Lower lobe of right lung (tissue), 2 donors: ENCODE measurements at regions not wholly inside any gene's neighbourhood (a gene's known extent, or its start where the extent isn't known, plus 50 kb on each side); places are given as distances from the start of the nearest gene placed in this dataset.

Experiments
- ATAC-seq, 2 donors: fragments of 200-7000 bp; cut with Tn5 transposase; one replicate each; pipeline ENCODE4 v1.9.1; 2020 to 2022; ENCODE audit warnings: mild to moderate bottlenecking in 2 of 2, moderate library complexity in 2 of 2
- DNase-seq: peaks from one replicate; pipeline ENCODE4 v3.0.0-alpha.2; 2020
- H3K27ac ChIP-seq: fragments of 200-600 bp; one replicate; pipeline ENCODE4 v1.8.0; 2022
- H3K27me3 ChIP-seq: fragments of 200-600 bp; one replicate; pipeline ENCODE4 v1.8.0; 2022; ENCODE audit warnings: low read depth
- H3K36me3 ChIP-seq: fragments of 200-600 bp; one replicate; pipeline ENCODE4 v1.8.0; 2022; ENCODE audit warnings: mild to moderate bottlenecking
- H3K4me1 ChIP-seq: fragments of 200-600 bp; one replicate; pipeline ENCODE4 v1.8.0; 2022
- H3K4me3 ChIP-seq: fragments of 200-600 bp; one replicate; pipeline ENCODE4 v1.8.0; 2022; ENCODE audit warnings: mild to moderate bottlenecking
- H3K9me3 ChIP-seq: fragments of 200-600 bp; one replicate; pipeline ENCODE4 v1.8.0; 2022
- intact Hi-C: fragments of 100-400 bp; cut with DNase I; formaldehyde crosslinking; loops from one replicate; pipeline ENCODE4 v1.11.0; 2022
- TF ChIP-seq, protein P1 (sequence below): fragments of 200-600 bp; IDR thresholded peaks from one replicate; pipeline ENCODE4 v1.8.0; 2022; ENCODE audit warnings: antibody characterized with exemption, mild to moderate bottlenecking
- donor health status: DM: no; HTN: yes; CAD: no; lungs with severe emphysema.

DNA sequence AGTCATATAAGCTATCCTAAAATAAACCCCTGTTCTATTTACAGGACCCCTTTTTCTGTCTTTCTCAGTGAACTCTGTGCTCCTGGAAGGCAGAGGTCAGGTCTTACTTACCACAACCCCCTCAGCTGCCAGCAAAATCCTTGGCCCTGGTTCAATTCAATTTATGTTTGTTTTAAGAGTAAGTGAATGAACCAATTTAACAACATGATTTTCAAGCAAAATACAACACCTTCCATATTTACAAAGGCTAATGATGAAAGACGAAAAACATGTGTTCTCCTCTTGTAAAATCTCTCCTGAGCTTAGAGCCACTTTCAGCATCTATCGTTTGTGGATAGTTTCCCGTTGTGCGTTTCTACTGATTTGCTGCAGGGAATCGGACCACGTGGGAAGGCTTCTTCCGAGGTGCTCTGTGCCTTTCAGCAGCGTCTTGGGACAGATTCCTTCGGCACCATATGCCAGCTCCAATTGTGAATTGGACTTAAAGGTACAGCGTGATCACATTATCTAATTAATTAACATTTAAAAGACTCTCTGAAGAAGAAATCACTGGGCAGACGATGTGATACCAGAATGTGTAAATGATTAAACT lies 411.7 kb downstream of the IRS2 start:
- intact Hi-C loops, result no loop called here

DNA sequence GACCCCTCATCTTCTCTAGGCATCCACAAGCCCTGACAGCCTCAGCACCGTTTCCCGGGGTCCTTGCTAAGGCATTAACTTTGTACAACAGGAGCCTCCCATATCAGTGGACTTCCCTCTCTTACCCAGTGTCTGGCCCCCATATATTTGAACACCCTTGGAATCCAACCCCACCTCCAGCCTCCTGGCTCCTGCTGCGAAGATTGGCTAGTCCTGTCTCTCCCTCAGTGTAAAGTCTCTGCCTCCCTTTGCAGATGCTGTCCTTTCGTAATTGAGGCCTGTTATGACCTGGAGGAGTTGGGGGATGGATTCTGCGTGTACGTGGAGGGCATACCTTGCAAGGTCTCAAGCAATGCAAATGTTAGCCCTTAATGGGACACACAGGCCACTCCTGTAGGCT lies 413.7 kb downstream of the IRS2 start:
- ATAC-seq, result no peak
- no peaks in the 10 kb centered on the region for H3K9me3 ChIP-seq
- no peak overlapping the region for H3K27ac ChIP-seq
- TF ChIP-seq, protein P1, sequence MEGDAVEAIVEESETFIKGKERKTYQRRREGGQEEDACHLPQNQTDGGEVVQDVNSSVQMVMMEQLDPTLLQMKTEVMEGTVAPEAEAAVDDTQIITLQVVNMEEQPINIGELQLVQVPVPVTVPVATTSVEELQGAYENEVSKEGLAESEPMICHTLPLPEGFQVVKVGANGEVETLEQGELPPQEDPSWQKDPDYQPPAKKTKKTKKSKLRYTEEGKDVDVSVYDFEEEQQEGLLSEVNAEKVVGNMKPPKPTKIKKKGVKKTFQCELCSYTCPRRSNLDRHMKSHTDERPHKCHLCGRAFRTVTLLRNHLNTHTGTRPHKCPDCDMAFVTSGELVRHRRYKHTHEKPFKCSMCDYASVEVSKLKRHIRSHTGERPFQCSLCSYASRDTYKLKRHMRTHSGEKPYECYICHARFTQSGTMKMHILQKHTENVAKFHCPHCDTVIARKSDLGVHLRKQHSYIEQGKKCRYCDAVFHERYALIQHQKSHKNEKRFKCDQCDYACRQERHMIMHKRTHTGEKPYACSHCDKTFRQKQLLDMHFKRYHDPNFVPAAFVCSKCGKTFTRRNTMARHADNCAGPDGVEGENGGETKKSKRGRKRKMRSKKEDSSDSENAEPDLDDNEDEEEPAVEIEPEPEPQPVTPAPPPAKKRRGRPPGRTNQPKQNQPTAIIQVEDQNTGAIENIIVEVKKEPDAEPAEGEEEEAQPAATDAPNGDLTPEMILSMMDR, result no peak
- no peak overlapping the region for H3K4me3 ChIP-seq
- H3K27me3 ChIP-seq, result no peaks in the 10 kb centered on the region
- no peak for DNase-seq
- no peaks in the 10 kb centered on the region for H3K4me1 ChIP-seq
- intact Hi-C loops, result no loop called here
- H3K36me3 ChIP-seq, result no peaks in the 10 kb centered on the region

More for the DNA sequence above, 411.7 kb downstream of the IRS2 start:
- H3K9me3 ChIP-seq, result no peaks in the 10 kb centered on the region
- H3K4me3 ChIP-seq, result no peak overlapping the region
- ATAC-seq (no peak), DNase-seq (no peak)
- H3K36me3 ChIP-seq, result no peaks in the 10 kb centered on the region
- no peaks in the 10 kb centered on the region for H3K4me1 ChIP-seq
- TF ChIP-seq, protein P1, result no peak
- no peak overlapping the region for H3K27ac ChIP-seq
- no peaks in the 10 kb centered on the region for H3K27me3 ChIP-seq

DNA sequence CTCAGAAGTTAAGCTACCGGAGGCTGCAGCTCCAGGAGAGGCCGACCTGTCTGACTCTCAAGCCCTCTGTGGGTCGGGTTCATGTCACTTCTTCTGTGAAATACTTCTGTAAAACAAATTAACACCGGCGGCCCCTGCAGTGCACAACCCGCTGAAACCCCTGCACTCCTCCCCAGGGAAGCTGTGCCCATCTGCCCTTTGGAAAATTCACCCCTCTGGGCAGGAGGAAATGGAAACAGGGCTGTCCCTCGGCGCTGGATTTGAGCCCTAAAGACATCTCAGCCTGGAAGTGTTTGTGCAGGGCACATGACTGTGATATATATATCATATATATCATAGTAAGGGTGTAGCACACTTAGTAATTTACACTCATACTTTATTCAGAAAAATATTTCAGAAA lies 415.3 kb downstream of the IRS2 start:
- TF ChIP-seq, protein P1, result no peak
- Histone ChIP-seq H3K36me3 (no peaks in the 10 kb centered on the region), H3K27me3 (no peaks in the 10 kb centered on the region), H3K4me1 (no peaks in the 10 kb centered on the region), H3K4me3 (no peak overlapping the region), H3K9me3 (no peaks in the 10 kb centered on the region), H3K27ac (no peak overlapping the region)
- ATAC-seq (no peak), DNase-seq (no peak)
- intact Hi-C loops, result no loop called here

DNA sequence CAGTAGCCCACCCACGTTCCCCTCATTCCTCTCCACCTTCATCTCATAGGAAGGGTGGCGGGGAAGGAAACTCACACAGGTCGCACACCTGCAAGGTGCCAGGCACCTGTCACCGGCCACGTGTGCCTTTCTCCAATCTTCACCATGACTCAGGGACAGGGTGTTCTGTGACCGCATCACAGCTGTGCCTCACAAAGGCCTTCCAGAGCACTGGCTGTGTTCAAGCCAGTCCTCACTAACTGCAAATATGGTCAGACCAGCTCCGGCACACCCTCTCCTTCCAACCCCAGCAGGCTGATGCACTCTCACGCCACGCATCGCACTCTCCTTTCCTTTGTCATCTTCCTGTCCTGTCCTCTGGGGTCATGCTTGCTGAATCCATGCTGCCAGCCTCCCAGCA lies 415.9 kb downstream of the IRS2 start:
- H3K4me1 ChIP-seq, result no peaks in the 10 kb centered on the region
- H3K4me3 ChIP-seq, result no peak overlapping the region
- no peak for ATAC-seq
- no peaks in the 10 kb centered on the region for H3K9me3 ChIP-seq
- no peaks in the 10 kb centered on the region for H3K27me3 ChIP-seq
- no peak for DNase-seq
- TF ChIP-seq, protein P1, result no peak
- no peaks in the 10 kb centered on the region for H3K36me3 ChIP-seq
- H3K27ac ChIP-seq, result no peak overlapping the region
- intact Hi-C loops, result no loop called here

DNA sequence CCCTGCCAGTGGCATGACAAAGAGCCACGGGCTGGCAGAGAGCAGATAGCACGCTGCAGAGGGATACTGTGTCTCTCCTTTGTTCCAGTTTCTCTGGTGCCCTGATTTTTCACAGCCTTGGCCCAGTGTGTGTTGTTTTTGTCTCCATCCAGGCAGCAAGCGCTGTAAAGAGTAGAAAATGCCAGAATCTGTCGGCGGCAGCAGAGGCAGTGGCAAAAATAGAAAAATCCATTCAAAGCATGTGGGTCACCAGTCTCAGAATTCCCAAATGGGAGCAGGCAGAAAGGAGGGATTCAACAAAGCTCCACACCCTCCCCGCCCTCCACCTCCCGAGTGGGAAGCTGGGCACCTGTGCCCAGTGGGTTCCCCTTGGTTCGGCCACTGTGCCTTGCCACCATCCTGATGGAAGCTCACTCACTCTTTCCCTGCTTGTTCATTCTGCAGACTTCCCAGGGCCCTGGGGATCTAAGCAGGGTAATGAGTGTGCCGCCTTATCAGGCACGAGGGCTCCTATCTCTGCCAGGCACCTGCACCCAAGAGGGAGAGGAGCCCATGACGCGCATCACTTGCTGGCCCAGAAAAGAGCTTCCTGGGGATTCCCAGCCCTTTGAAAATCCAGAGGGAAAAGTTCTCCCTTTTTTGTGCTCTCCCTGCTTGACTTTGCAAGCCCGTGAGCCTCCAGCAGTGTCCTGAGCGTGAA lies 416.9 kb downstream of the IRS2 start:
- Histone ChIP-seq H3K27me3 (no peaks in the 10 kb centered on the region), H3K4me1 (no peaks in the 10 kb centered on the region), H3K27ac (no peak overlapping the region), H3K9me3 (no peaks in the 10 kb centered on the region), H3K36me3 (no peaks in the 10 kb centered on the region), H3K4me3 (no peak overlapping the region)
- ATAC-seq (no peak), DNase-seq (no peak)
- intact Hi-C loops, result no loop called here
- TF ChIP-seq, protein P1, result no peak
